22Rv1 (cell line): ENCODE measurements at regions not wholly inside any gene's neighbourhood (a gene's known extent, or its start where the extent isn't known, plus 50 kb on each side); places are given as distances from the start of the nearest gene placed in this dataset.

Experiments
- H3K27ac ChIP-seq: fragments of 450-650 bp; 2 replicates; pipeline ENCODE4 v1.5.1; 2017
- CTCF ChIP-seq: fragments of 450-650 bp; IDR thresholded peaks from 2 replicates; pipeline ENCODE4 v1.5.1; 2017; ENCODE audit warnings: mild to moderate bottlenecking
- ZFX ChIP-seq: fragments of 450-650 bp; IDR thresholded peaks from 2 replicates; pipeline ENCODE4 v1.6.1; 2017; ENCODE audit warnings: antibody characterized with exemption, borderline replicate concordance

GRCh38 chr13:84352946-84353345 is 470.7 kb upstream of the SLITRK1 start:
- no peak for TF ChIP-seq ZFX
- TF ChIP-seq CTCF = no peak
- H3K27ac ChIP-seq = no peak overlapping the region

GRCh38 chr13:84339456-84339855 is 457.2 kb upstream of the SLITRK1 start:
- no peak overlapping the region for H3K27ac ChIP-seq
- TF ChIP-seq ZFX (no peak), CTCF (no peak)

- no peak overlapping the region for H3K27ac ChIP-seq
- TF ChIP-seq ZFX = no peak
- no peak for TF ChIP-seq CTCF
Measured at GRCh38 chr13:84332346-84332745, 450.1 kb upstream of the SLITRK1 start.

- TF ChIP-seq ZFX (no peak), CTCF (no peak)
Measured at GRCh38 chr13:84315527-84315926, 433.3 kb upstream of the SLITRK1 start.

GRCh38 chr13:84303035-84303434 is 420.8 kb upstream of the SLITRK1 start:
- no peak overlapping the region for H3K27ac ChIP-seq
- TF ChIP-seq ZFX = no peak
- TF ChIP-seq CTCF = no peak

More at GRCh38 chr13:84315527-84315926, 433.3 kb upstream of the SLITRK1 start:
- H3K27ac ChIP-seq = no peak overlapping the region

GRCh38 chr13:84297251-84297650 is 415.0 kb upstream of the SLITRK1 start:
- no peak overlapping the region for H3K27ac ChIP-seq
- TF ChIP-seq ZFX (no peak), CTCF (no peak)

GRCh38 chr13:84296401-84296800 is 414.1 kb upstream of the SLITRK1 start:
- TF ChIP-seq CTCF = no peak
- no peak for TF ChIP-seq ZFX
- H3K27ac ChIP-seq = no peak overlapping the region
